Psoas muscle (tissue), 7 donors: ENCODE measurements at regions not wholly inside any gene's neighbourhood (a gene's known extent, or its start where the extent isn't known, plus 50 kb on each side); places are given as distances from the start of the nearest gene placed in this dataset.

Source experiments
- ATAC-seq, 4 donors: fragments of 200-7000 bp; cut with Tn5 transposase; one replicate each; pipeline ENCODE4 v1.9.1; 2020; ENCODE audit warnings: moderate library complexity in 3 of 4, mild to moderate bottlenecking in 2 of 4
- DNase-seq, 2 donors: peaks; one replicate each; pipeline ENCODE4 v3.0.0-alpha.2; 2020
- H3K27ac ChIP-seq: fragments of 200-600 bp; one replicate; pipeline ENCODE4 v1.8.0; 2022
- H3K27me3 ChIP-seq, 3 donors: fragments of 200-600 bp in 1 of 3; one replicate each; pipeline versions ENCODE4 v1.6.1 to v1.8.0; 2013 to 2022; ENCODE audit warnings: low read length in 2 of 3, mild to moderate bottlenecking in 2 of 3, moderate library complexity in 1 of 3; ENCODE audit not compliant: insufficient read depth in 3 of 3
- H3K36me3 ChIP-seq, 2 donors: fragments of 200-600 bp in 1 of 2; one replicate each; pipeline versions ENCODE4 v1.6.1 to v1.8.0; 2013 to 2022; ENCODE audit warnings: low read depth in 1 of 2, mild to moderate bottlenecking in 1 of 2, moderate library complexity in 1 of 2; ENCODE audit not compliant: insufficient read depth in 1 of 2
- H3K4me1 ChIP-seq: fragments of 200-600 bp; one replicate; pipeline ENCODE4 v1.8.0; 2022
- H3K4me3 ChIP-seq: fragments of 200-600 bp; one replicate; pipeline ENCODE4 v1.8.0; 2022; ENCODE audit warnings: mild to moderate bottlenecking
- H3K9me3 ChIP-seq: fragments of 200-600 bp; one replicate; pipeline ENCODE4 v1.8.0; 2022
- WGBS, 3 donors: extraction: QIAGEN DNeasy Blood & Tissue Kit; methylation state at CpG; one replicate each; pipeline versions ENCODE4 v1.1.6 to v1.1.7; 2013; 5-methylcytosine and 5-hydroxymethylcytosine counted together
- intact Hi-C, 2 donors: fragments of 100-400 bp; cut with DNase I; formaldehyde crosslinking; loops; one replicate each; pipeline versions ENCODE4 v1.11.0 to v1.14.2; 2022
- TF ChIP-seq, protein P1 (sequence below): fragments of 200-600 bp; IDR thresholded peaks from one replicate; pipeline ENCODE4 v1.8.0; 2022; ENCODE audit warnings: antibody characterized with exemption
- donor health status: healthy with polysubstance abuse.
- donor health status: DM: no; HTN: no; CAD: no; lungs with moderate emphysema.
- donor health status: Bipolar disorder and iron deficiency.
- donor health status: healthy.
- donor health status: DM: yes; HTN: yes; CAD: no.
- donor health status: DM: no; HTN: no; CAD: no.
- donor health status: DM: yes; HTN: yes; CAD: no.

DNA sequence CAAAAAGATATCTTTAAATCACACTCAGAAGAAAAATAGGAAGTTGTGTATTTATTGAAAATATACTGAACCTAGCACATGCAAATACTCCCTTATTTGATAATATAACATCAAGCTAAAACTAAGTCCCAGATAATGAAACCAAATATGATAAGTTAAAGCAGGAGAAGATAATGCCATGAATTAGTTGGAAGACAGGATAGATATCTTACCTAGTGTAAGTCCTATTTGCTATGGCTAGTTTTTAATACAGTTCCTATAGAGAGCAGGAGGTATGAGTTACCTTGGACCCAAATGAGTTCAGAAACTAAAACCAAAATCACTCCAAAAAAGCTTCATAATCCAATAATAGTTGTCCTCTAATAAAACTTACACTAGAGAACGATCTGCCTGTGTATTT lies 1407.1 kb upstream of the MIR17HG start:
- TF ChIP-seq, protein P1, sequence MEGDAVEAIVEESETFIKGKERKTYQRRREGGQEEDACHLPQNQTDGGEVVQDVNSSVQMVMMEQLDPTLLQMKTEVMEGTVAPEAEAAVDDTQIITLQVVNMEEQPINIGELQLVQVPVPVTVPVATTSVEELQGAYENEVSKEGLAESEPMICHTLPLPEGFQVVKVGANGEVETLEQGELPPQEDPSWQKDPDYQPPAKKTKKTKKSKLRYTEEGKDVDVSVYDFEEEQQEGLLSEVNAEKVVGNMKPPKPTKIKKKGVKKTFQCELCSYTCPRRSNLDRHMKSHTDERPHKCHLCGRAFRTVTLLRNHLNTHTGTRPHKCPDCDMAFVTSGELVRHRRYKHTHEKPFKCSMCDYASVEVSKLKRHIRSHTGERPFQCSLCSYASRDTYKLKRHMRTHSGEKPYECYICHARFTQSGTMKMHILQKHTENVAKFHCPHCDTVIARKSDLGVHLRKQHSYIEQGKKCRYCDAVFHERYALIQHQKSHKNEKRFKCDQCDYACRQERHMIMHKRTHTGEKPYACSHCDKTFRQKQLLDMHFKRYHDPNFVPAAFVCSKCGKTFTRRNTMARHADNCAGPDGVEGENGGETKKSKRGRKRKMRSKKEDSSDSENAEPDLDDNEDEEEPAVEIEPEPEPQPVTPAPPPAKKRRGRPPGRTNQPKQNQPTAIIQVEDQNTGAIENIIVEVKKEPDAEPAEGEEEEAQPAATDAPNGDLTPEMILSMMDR = no peak
- 63 to 76% (median 68%) methylated on average over 1 of the region's 1 CpG for WGBS, 3 donors
- no peaks in the 10 kb centered on the region for H3K27me3 ChIP-seq
- H3K4me1 ChIP-seq = no peaks in the 10 kb centered on the region
- intact Hi-C loops = no loop called here
- ATAC-seq = no peak
- no peak overlapping the region for H3K4me3 ChIP-seq
- no peak for DNase-seq
- no peaks in the 10 kb centered on the region for H3K36me3 ChIP-seq
- no peak overlapping the region for H3K27ac ChIP-seq
- no peaks in the 10 kb centered on the region for H3K9me3 ChIP-seq

DNA sequence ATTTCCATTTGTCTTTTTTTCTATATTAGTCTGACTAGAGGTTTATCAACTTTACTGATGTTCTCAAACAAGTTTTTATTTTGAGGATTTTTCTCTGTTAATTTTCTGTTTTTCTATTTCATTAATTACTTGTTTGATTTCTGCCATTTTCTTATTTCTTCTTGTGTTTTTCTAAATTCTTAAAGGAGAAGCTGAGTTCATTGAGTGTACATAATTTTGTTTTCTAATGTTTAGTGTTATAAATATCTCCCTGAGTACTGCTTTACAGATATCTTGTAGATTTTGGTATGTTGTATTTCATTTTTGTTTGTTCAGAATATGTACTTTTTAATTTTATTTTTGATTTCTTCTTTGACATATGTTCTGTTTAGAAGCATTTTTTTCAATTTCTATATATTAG lies 1404.3 kb upstream of the MIR17HG start:
- intact Hi-C loops = no loop called here
- TF ChIP-seq, protein P1 = no peak
- Histone ChIP-seq H3K9me3 (no peaks in the 10 kb centered on the region), H3K4me1 (no peaks in the 10 kb centered on the region), H3K27ac (no peak overlapping the region), H3K27me3 (no peaks in the 10 kb centered on the region), H3K36me3 (no peaks in the 10 kb centered on the region), H3K4me3 (no peak overlapping the region)
- ATAC-seq = no peak
- no peak for DNase-seq

DNA sequence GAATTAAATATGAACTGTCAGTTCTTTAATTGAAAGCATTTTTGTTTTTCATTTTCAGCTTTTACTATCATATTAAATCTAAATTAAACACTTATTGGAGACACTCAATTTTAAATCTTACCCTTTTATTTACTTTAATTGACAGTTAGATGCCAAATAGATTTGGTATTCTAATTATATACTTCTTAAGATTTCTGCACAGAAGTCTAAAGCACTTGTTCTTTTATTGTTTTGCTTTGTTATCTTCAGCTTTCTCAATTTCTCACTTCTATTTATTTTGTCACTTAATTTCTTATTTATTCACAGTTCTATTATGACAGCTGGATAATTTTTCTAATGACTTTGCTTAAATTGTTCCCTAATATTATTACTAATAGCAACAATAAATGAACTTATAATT lies 1397.3 kb upstream of the MIR17HG start:
- ATAC-seq (no peak), DNase-seq (no peak)
- intact Hi-C loops = no loop called here
- Histone ChIP-seq H3K27me3 (no peaks in the 10 kb centered on the region), H3K9me3 (no peaks in the 10 kb centered on the region), H3K27ac (no peak overlapping the region), H3K36me3 (no peaks in the 10 kb centered on the region), H3K4me1 (no peaks in the 10 kb centered on the region), H3K4me3 (no peak overlapping the region)
- TF ChIP-seq, protein P1 = no peak

DNA sequence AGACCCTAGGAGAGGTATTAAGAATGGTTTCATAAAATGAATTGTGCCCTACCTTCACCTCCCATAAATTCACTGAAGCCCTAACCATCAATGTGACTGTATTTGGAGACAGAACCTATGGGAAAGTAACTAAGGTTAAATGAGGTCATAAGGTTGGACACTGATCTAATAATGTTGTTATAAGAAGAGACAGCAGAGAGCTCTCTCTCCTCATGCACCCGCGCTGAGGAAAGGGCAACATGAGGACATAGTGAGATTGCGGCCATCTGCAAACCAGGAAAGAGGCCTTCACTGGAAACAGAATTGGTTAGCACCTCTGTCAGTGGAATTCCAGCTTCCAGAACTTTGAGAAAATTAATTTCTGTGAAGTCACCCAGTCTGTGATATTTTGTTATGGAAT lies 1396.1 kb upstream of the MIR17HG start:
- ATAC-seq (no peak), DNase-seq (no peak)
- Histone ChIP-seq H3K4me3 (no peak overlapping the region), H3K36me3 (no peaks in the 10 kb centered on the region), H3K27ac (no peak overlapping the region), H3K27me3 (no peaks in the 10 kb centered on the region), H3K9me3 (no peaks in the 10 kb centered on the region), H3K4me1 (no peaks in the 10 kb centered on the region)
- intact Hi-C loops = no loop called here
- 77 to 87% (median 82%) methylated on average over 3 of the region's 3 CpGs for WGBS, 3 donors
- TF ChIP-seq, protein P1 = no peak

DNA sequence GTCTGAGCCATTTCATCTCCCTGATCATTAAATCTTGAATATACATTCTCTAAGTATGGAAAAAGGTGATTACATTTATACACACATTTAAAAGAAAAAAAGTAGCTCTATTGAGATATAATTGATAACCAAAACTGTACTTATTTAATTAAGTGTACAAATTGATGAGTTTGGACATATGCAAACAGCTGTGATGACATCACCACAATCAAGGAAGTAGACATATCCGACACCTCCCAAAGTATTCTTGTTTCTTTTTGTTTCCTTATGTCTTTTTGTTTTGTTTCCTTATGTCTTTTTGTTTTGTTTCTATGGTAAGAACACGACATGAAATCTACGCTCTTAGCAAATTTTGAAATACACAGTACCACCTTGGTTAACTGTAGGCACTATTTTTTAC lies 1393.9 kb upstream of the MIR17HG start:
- intact Hi-C loops = no loop called here
- H3K36me3 ChIP-seq = no peaks in the 10 kb centered on the region
- H3K27me3 ChIP-seq = no peaks in the 10 kb centered on the region
- H3K27ac ChIP-seq = no peak overlapping the region
- no peaks in the 10 kb centered on the region for H3K9me3 ChIP-seq
- 74 to 80% (median 77%) methylated on average over 3 of the region's 3 CpGs for WGBS, 3 donors
- TF ChIP-seq, protein P1 = no peak
- no peak for DNase-seq
- H3K4me1 ChIP-seq = no peaks in the 10 kb centered on the region
- no peak for ATAC-seq
- no peak overlapping the region for H3K4me3 ChIP-seq
